DMS114 treated with DMSO at 0.1 percent for 48 hours (cell line): ENCODE measurements at regions not wholly inside any gene's neighbourhood (a gene's known extent, or its start where the extent isn't known, plus 50 kb on each side); places are given as distances from the start of the nearest gene placed in this dataset.
"Not testable (repeated sequence)": the region's sequence is repeated elsewhere in the genome, so short reads cannot be mapped to it uniquely, and the experiment has no call there.

Experiments
- DNase-seq: peaks from one replicate; lab custom pipeline; 2025; ENCODE audit not compliant: unreplicated experiment; lab: John Stamatoyannopoulos, UW

GRCh38 chr12:127501916-127502315, 765.1 kb upstream of the TMEM132C start:
- no peak for DNase-seq

- DNase-seq = no peak
Observed at GRCh38 chr12:127503246-127503645, 763.7 kb upstream of the TMEM132C start.

GRCh38 chr12:127503996-127504395, 763.0 kb upstream of the TMEM132C start:
- DNase-seq = not testable (repeated sequence)

GRCh38 chr12:127504874-127505273, 762.1 kb upstream of the TMEM132C start:
- DNase-seq = no peak

- no peak for DNase-seq
Observed at GRCh38 chr12:127507341-127507740, 759.6 kb upstream of the TMEM132C start.

GRCh38 chr12:127509066-127509778, 757.7 kb upstream of the TMEM132C start:
- DNase-seq = no peak

- no peak for DNase-seq
Observed at GRCh38 chr12:127515941-127516340, 751.0 kb upstream of the TMEM132C start.

GRCh38 chr12:127516467-127516866, 750.5 kb upstream of the TMEM132C start:
- DNase-seq = no peak

- DNase-seq = no peak
Observed at GRCh38 chr12:127519779-127520178, 747.2 kb upstream of the TMEM132C start.

- DNase-seq = no peak
Observed at GRCh38 chr12:127526925-127527324, 740.0 kb upstream of the TMEM132C start.

GRCh38 chr12:127528551-127528950, 738.4 kb upstream of the TMEM132C start:
- DNase-seq = no peak

- no peak for DNase-seq
Observed at GRCh38 chr12:127531542-127531941, 735.4 kb upstream of the TMEM132C start.

GRCh38 chr12:127533353-127533752, 733.6 kb upstream of the TMEM132C start:
- no peak for DNase-seq

GRCh38 chr12:127536833-127537428, 730.0 kb upstream of the TMEM132C start:
- no peak for DNase-seq

- DNase-seq = no peak
Observed at GRCh38 chr12:127538316-127538715, 728.7 kb upstream of the TMEM132C start.

GRCh38 chr12:127539226-127539858, 727.6 kb upstream of the TMEM132C start:
- no peak for DNase-seq

GRCh38 chr12:127542391-127542790, 724.6 kb upstream of the TMEM132C start:
- DNase-seq = no peak

GRCh38 chr12:127542931-127543330, 724.0 kb upstream of the TMEM132C start:
- no peak for DNase-seq

GRCh38 chr12:127546721-127547505, 720.1 kb upstream of the TMEM132C start:
- no peak for DNase-seq

- no peak for DNase-seq
Observed at GRCh38 chr12:127548123-127548553, 718.8 kb upstream of the TMEM132C start.

GRCh38 chr12:127550271-127550670, 716.7 kb upstream of the TMEM132C start:
- no peak for DNase-seq
